ENCODE measurements at regions not wholly inside any gene's neighbourhood (a gene's known extent, or its start where the extent isn't known, plus 50 kb on each side); places are given as distances from the start of the nearest gene placed in this dataset.

DNA sequence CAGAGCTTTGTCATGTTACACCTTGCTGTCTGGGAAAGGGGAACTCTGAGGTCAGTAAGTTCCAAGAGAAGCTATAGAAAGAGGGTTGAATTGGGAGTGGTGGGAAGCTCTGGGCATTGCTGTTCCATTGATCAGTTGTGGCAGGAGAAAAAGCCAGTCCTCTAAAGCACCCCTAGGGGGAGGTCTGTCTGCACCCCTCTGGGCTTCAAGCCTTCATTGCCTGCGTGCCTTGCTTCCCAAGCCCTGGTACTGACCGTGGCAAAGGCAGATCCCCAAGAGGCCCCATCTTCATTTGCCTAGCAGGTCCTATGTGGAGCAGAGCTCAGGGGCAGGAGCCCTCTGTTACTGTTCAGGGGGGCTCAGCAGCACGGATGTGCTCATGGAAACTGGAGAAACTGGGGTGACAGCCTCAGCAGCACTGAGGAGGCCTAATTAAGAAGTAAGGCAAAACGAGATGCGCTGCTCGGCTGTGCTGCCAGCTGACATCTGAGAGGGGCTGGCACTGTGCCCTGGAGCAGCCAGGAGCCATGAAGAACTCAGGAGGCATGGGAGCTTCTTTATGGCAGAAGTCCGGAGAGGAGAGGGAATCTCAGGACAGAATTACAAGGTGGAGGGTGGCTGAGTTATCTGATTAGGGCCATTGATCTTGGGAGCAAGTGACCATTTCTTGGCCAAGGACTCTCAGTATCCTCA, 270.9 kb downstream of the RPLP1 start (continued):
- TF ChIP-seq, protein P1, sequence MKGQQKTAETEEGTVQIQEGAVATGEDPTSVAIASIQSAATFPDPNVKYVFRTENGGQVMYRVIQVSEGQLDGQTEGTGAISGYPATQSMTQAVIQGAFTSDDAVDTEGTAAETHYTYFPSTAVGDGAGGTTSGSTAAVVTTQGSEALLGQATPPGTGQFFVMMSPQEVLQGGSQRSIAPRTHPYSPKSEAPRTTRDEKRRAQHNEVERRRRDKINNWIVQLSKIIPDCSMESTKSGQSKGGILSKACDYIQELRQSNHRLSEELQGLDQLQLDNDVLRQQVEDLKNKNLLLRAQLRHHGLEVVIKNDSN (IDR thresholded peaks at IDR 0.05; ENCODE audit: borderline replicate concordance, low read depth) = no peak

DNA sequence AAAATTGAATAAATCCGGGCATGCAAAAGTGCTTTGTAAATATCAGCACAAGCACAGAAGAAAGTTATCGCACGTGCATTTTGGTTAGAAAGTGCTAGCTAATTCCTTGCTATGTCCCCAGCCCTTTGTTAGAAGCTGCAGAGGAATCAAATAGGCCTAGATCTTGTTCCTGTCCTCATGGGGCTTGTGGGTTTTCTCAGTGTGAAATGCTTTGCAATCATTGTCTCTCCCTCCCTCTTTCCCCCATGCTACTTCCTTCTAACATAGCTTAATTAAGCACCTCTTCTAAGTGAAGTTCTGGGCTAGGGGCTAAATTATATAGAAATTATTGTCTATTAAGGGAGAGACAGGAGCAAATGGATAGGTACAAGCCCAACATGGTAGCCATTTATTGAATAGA, 271.7 kb downstream of the RPLP1 start:
- DNase-seq = no peak
- Histone ChIP-seq H3K27ac (ENCODE audit: low read depth in 2 of 2, low read length in 1 of 2) (no peak overlapping the region), H3F3A (replicated peaks; ENCODE audit: insufficient read depth) (no peaks in the 10 kb centered on the region), H3K4me1 (ENCODE audit: control insufficient read depth in 1 of 2, insufficient read depth in 2 of 2, low read depth in 1 of 2, low read length in 1 of 2) (peaks cover 0 to 5% of the 10 kb centered on the region in 2 experiments; a peak in 1 of 4 replicates), H4K20me1 (ENCODE audit: insufficient read depth) (no peaks in the 10 kb centered on the region), H3K9me3 (no peaks in the 10 kb centered on the region), H3K4me3 (ENCODE audit: low read depth in 2 of 2, low read length in 1 of 2) (no peak overlapping the region), H3K36me3 (replicated peaks in 1 of 2; ENCODE audit: control insufficient read depth in 1 of 2, insufficient read depth in 2 of 2, low read length in 1 of 2) (no peaks in the 10 kb centered on the region), H3K27me3 (ENCODE audit: insufficient read depth) (peaks cover 6% of the 10 kb centered on the region; the same call in 1 of the 2 replicates), H3K79me2 (ENCODE audit: insufficient read depth) (no peaks in the 10 kb centered on the region), H3K4me2 (no peak overlapping the region), H3K9ac (no peak overlapping the region), H2AFZ (ENCODE audit: low read depth) (no peak overlapping the region), H3K9me2 (no peaks in the 10 kb centered on the region)
- ChIA-PET POLR2A (no interaction called here), CTCF (interaction anchor here (1.0 to 2.4 kb wide), 7 partner anchors 9 to 333 kb away, joined by 3 to 9 read pairs (median 5); no protein-coding TSS in a partner anchor)
- 82% methylated on average over 3 of the region's 3 CpGs for WGBS (ENCODE audit: low lambda C conversion rate)
- no peak for TF ChIP-seq RXRA (IDR thresholded peaks at IDR 0.05; ENCODE audit: borderline replicate concordance, low read depth)
- TF ChIP-seq MEF2A (IDR thresholded peaks at IDR 0.05; ENCODE audit: borderline replicate concordance, low read depth) = no peak
- TF ChIP-seq CHD2 (IDR thresholded peaks at IDR 0.05; ENCODE audit: low read length, partially characterized antibody) = no peak
- TF ChIP-seq, protein P2, sequence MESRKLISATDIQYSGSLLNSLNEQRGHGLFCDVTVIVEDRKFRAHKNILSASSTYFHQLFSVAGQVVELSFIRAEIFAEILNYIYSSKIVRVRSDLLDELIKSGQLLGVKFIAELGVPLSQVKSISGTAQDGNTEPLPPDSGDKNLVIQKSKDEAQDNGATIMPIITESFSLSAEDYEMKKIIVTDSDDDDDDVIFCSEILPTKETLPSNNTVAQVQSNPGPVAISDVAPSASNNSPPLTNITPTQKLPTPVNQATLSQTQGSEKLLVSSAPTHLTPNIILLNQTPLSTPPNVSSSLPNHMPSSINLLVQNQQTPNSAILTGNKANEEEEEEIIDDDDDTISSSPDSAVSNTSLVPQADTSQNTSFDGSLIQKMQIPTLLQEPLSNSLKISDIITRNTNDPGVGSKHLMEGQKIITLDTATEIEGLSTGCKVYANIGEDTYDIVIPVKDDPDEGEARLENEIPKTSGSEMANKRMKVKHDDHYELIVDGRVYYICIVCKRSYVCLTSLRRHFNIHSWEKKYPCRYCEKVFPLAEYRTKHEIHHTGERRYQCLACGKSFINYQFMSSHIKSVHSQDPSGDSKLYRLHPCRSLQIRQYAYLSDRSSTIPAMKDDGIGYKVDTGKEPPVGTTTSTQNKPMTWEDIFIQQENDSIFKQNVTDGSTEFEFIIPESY (IDR thresholded peaks at IDR 0.05; ENCODE audit: borderline replicate concordance, low read depth) = no peak
- no peak for TF ChIP-seq MXI1 (IDR thresholded peaks at IDR 0.05; ENCODE audit: low read depth, low read length)
- TF ChIP-seq SIN3A (IDR thresholded peaks at IDR 0.05; ENCODE audit: borderline replicate concordance, low read depth, low read length) = no peak
- no peak for TF ChIP-seq POLR2AphosphoS5 (IDR thresholded peaks at IDR 0.05; ENCODE audit: low read depth, low read length)
- no peak for TF ChIP-seq RFX5 (IDR thresholded peaks at IDR 0.05; ENCODE audit: low read length)
- no peak for TF ChIP-seq NFIC (IDR thresholded peaks at IDR 0.05; ENCODE audit: borderline replicate concordance)
- TF ChIP-seq ELF1 (IDR thresholded peaks at IDR 0.05) = no peak
- TF ChIP-seq, protein P3, sequence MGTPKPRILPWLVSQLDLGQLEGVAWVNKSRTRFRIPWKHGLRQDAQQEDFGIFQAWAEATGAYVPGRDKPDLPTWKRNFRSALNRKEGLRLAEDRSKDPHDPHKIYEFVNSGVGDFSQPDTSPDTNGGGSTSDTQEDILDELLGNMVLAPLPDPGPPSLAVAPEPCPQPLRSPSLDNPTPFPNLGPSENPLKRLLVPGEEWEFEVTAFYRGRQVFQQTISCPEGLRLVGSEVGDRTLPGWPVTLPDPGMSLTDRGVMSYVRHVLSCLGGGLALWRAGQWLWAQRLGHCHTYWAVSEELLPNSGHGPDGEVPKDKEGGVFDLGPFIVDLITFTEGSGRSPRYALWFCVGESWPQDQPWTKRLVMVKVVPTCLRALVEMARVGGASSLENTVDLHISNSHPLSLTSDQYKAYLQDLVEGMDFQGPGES (IDR thresholded peaks at IDR 0.05; ENCODE audit: low read depth, low read length) = no peak
- no peak for TF ChIP-seq EP300 (IDR thresholded peaks at IDR 0.05; ENCODE audit: borderline replicate concordance in 1 of 2, low read depth in 1 of 2, low read length in 1 of 2)
- TF ChIP-seq TCF12 (IDR thresholded peaks at IDR 0.05) = no peak
- TF ChIP-seq SMC3 (IDR thresholded peaks at IDR 0.05; ENCODE audit: low read depth, low read length) = no peak
- TF ChIP-seq, protein P4, sequence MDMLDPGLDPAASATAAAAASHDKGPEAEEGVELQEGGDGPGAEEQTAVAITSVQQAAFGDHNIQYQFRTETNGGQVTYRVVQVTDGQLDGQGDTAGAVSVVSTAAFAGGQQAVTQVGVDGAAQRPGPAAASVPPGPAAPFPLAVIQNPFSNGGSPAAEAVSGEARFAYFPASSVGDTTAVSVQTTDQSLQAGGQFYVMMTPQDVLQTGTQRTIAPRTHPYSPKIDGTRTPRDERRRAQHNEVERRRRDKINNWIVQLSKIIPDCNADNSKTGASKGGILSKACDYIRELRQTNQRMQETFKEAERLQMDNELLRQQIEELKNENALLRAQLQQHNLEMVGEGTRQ (IDR thresholded peaks at IDR 0.05; ENCODE audit: borderline replicate concordance, low read depth, low read length) = no peak
- no peak for TF ChIP-seq GABPA (IDR thresholded peaks at IDR 0.05; ENCODE audit: low read depth)

All from SK-N-SH (cell line).